GM19328 (cell line): ENCODE measurements at regions not wholly inside any gene's neighbourhood (a gene's known extent, or its start where the extent isn't known, plus 50 kb on each side); places are given as distances from the start of the nearest gene placed in this dataset.

Experiments
- ATAC-seq: cut with Tn5 transposase; IDR thresholded peaks from one replicate; pipeline ENCODE4 v1.9.1; 2021; ENCODE audit warnings: mild to moderate bottlenecking, moderate library complexity; ENCODE audit not compliant: unreplicated experiment

DNA sequence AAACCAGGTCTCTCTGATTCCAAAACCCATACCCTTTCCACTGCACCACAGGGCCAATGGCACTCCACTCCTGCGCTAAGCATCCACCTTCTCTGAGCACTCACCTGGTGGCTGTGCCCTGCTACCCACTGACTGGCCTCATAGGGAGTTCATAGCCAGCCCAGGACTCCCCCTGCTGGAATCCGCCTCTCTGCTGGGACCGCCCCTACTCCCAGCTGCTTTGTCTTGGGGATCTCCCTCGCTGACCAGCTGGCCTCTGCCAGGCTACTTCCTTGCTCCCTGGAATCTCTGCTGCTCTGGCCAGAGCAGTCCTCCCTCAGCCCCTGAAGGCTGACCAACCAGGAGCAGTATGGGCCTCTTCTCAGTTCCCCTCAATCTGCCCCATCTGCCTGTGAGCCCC, 129.7 kb downstream of the FAXC start:
- ATAC-seq: peak; percentile 82

DNA sequence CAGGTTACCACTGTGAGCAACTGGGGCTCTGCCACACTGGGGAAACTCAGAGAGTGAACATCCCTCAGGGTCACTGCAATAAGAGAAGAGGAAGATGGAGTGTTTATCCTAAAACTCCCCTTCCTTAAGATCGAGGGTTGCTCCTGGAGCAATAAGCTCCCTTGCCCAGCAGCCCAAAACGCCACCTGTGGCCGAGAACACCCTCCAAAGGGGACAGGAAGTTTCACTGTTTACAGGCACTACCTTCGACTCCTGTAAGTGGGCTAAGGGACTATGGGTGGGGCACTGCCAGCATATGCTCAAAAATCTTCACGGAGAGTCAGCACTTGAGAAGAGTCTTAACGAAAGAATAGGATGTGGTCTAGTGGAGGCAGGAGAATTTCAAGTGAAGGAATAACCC, 132.5 kb downstream of the FAXC start:
- no peak for ATAC-seq

DNA sequence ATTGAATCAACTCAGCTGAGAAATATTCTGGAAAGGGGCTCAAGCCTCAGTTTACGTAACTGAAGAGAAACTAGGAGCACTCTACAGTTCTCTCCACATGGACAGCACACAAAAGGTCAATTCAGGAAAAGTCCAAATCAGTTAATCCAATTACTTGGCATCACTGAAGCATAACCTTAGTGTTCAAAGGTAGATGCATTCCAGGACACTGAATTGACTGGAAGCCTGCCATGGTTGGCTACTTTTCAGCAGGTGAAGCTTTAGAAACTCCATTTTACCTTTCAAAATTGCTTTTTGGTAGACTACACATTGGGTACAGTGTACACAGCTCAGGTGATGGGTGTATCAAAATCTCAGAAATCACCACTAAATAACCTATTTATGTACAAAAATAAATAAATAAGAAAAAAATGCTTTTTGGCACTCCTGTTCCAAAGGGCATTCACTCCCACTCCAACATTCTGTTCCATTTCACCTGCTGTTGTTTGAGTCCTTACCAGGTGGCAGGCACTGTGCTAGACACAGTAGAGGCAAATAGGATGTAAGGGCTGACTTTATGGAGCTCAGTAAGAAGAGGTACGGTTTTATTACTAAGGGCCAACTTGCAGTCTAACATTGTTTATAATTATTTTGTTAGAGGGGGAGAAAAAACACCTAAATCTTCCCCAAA, 153.4 kb downstream of the FAXC start:
- ATAC-seq: no peak

DNA sequence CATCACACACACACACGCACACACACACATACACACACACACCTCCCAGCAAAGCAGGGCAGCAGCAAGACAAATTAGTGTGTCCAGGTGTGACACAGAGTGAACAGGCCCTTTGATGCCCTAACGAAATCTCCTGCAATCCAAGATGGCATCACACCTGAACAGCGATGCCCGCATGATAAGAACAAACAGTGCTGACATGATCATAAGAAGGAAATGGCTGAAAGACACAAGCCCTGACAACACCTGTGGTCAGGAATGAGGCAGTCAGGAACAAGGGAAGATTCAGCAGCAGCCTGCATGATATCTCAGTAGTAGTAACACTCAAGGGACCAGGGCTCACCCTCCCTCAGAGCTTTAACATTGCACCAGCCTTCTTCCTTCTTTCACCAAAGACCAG, 156.9 kb downstream of the FAXC start:
- no peak for ATAC-seq

- ATAC-seq: peak; percentile 96
Measured at GRCh38 chr6:99189823-99190721, 159.4 kb downstream of the FAXC start.

- no peak for ATAC-seq
Measured at GRCh38 chr6:99187429-99187828, 162.0 kb downstream of the FAXC start.

DNA sequence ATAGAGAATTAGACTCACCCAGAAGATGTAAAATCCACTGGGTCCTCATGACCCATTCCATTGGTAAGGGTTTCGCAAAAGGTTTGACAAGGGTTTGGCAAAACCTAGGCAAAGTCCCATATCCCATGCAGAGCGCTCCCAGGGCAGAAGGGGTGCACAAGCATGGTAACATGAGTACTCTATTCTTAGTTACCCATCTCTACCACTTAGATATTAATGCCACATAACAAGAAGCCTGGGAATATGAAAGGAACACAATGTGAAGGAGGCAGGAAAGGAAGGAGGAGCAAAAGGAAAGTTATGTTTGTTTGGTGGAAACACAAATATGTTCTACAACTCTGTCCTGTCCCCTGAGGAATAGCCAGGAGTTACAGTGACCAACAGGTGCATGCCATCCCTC, 163.1 kb downstream of the FAXC start:
- no peak for ATAC-seq

GRCh38 chr6:99185525-99185924, 163.9 kb downstream of the FAXC start:
- ATAC-seq: no peak

- ATAC-seq: no peak
Measured at GRCh38 chr6:99184696-99185095, 164.8 kb downstream of the FAXC start.

DNA sequence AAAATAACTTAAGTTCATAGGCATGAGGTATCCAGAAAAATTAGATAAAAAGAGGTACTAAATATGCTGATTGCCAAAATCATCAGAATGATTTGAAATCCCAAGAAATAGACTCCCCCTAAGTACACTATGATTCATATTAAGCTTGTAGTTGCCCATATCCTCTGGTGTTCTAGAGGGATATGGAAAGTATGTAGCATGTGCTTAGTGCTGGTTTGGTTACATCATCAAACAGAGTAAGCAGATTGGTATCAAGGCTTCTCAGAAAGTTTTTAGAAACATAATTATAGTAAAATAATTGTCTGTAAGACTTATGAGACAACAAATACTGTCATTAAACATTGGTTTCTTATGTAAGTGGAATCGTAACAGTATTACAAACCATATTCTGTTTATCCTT, 166.4 kb downstream of the FAXC start:
- ATAC-seq: no peak

DNA sequence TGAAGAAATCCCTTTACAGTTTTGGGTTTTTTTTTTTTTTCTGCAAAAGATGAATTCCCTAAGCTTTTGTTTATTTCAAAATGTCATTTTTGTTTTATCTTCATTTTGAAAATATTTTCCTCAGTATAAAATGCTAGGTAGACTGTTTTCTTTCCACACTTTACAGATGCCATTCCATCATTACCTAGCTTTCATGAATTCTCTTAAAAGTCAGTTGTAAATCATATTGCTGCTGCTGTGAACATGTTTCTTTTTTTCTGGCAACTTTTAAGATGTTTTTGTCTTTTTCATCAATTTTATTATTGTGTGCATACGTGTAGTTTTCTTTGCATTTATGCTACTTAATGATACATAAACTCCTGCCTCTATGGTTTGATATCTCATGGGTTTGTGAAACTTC, 168.3 kb downstream of the FAXC start:
- no peak for ATAC-seq

DNA sequence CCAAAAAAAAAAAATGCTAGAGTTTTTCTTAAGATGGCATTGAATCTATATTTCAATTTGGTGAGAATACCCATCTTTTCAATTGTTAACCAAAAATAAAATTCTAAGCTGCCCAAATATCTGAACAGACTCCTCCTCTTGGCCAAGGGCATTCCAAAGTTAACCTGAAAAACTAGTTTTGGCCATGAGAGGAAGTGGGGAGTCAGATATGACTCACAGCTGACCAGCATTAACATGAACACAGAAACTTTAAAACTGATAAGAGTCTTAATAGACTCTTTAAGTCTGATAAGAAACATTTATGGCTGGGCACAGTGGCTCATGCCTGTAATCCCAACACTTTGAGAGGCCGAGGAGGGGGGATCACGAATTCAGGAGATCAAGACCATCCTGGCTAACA, 171.3 kb downstream of the FAXC start:
- ATAC-seq: no peak

GRCh38 chr6:99177736-99178135, 171.7 kb downstream of the FAXC start:
- ATAC-seq: no peak

GRCh38 chr6:99165838-99166237, 183.6 kb downstream of the FAXC start:
- ATAC-seq: peak; percentile 79

GRCh38 chr6:99152347-99152643, 197.2 kb downstream of the FAXC start:
- ATAC-seq: no peak

DNA sequence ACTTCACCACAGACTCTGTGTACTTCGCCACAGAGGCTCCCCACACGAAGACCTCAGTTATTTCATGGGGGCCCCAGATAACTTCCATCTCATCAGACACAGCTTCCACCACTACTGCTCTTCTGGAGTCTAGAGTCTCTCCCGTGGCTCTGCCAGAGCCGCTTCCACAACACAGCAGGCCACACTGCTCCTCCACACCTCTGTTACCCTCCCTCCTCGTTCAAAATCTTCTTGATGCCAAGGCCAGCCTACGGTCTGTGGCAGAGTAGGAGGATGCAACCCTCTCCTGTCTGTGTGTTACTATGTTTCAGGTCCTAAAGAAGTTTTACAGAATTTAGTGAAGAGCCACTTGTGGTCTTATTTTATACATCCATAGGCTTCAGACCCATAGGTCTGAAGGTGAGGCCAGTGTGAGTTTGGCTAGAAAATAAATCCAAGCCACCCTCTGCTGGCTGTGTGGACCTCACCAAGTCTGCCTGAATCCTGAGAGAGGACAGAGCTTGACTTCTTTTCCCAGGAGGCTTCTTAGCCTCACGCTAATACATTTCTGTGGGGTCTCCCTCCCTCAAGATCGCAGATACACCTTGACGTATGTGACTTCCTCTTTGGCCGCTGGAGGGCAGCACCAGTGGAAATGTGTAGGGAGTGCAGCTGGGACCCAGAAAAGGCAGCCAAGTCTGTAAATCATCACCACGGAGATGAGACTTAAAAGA, 197.7 kb downstream of the FAXC start:
- peak; percentile 91 for ATAC-seq

GRCh38 chr6:99148761-99149160, 200.7 kb downstream of the FAXC start:
- ATAC-seq: no peak

DNA sequence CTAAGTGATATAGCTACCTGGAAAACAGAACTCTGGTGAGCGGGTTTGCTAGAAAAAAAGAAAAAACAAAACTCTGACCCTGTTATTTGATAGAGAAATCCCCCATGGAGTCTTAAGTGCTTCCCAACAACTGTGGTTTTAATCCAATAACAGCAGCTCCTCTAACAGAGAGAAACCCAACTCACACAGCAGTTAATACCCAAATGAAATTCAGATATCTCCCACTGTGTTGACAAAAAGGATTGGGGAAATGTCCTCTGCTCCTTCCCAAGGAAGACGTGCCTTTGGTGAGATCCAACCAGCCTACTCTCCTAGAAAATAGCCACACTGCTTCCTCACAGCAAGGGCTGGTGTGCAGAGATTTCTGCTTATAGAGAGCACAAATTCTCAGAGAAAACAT, 200.4 kb upstream of the FBXL4 start:
- ATAC-seq: no peak

- no peak for ATAC-seq
Measured at GRCh38 chr6:99147206-99147605, 199.5 kb upstream of the FBXL4 start.

DNA sequence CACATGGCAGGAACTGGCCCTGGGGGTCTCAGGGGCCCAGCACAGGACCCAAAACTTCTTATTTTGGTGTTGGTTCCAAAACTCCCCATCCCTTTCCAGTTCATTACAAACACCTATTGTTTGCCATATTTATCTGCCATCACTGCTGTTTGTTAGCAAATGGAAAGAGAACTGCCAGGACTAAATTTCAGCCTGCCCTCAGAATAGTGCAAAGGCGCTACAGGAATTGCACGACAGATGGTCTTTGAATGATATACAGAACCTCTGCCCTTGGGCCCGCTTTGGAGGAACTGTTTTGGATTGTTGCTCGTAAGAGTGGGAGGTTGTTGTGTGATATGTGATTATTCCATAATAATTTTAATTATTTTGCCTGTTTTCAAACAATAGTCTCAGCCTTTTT, 199.0 kb upstream of the FBXL4 start:
- no peak for ATAC-seq

DNA sequence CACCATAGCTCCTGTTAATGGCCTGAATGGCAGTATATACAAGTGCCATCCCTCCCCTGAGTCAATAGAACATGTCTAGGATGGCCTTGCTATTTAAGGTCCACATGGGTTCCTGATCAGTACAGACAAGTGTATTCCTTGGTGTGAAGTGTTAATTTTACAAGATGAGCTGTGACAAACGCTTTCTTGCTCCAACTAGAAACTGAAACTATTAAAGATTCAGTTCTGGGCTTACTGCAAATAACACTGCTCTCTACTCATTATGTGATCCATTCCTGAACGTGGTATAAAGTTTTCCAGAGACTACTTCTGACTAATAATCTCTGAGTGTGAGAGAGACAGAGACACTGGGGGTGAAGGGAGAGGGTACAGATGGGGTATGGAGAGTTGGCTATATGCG, 198.0 kb upstream of the FBXL4 start:
- ATAC-seq: no peak
